ENCODE measurements at regions not wholly inside any gene's neighbourhood (a gene's known extent, or its start where the extent isn't known, plus 50 kb on each side); places are given as distances from the start of the nearest gene placed in this dataset.

GRCh38 chr2:176653479-176654443 lies 384.5 kb downstream of the MTX2 start:
- no peak for DNase-seq

DNA sequence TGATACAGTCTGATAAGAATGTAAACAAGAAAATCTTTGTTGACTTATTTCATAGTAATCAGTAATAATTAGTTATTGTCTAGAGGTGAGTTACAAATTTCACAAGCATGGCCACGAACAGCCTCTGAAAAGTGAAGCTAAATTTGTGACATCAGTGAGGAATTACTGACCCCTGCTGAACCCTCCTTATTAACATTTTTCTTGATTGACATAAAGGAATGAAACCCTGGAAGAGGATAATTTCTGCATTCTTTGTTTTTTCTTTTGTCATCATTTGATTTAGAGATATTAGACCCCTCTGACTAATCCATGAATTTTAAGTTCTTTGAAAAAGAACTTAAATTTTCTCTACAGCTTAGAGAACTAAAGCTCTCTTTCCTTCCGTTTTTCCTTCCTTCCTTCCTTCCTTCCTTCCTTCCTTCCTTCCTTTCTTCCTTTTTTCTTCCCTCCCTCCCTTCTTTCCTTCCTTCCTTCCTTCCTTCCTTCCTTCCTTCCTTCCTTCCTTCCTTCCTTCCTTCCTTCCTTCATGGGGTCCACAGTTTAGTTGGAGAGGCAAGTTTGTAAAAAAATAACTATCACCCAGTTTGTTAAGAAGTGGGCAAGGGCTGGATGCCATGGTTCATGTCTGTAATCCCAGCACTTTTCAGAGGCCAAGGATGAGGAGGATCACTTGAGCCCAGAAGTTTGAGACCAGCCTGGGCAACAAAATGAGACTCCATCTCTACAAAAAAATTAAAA lies 387.0 kb downstream of the MTX2 start:
- no peak for DNase-seq

GRCh38 chr2:176656776-176657140 lies 387.5 kb downstream of the MTX2 start:
- no peak for DNase-seq

GRCh38 chr2:176657393-176657792 lies 388.2 kb downstream of the MTX2 start:
- no peak for DNase-seq

GRCh38 chr2:176658708-176659107 lies 389.5 kb downstream of the MTX2 start:
- no peak for DNase-seq

DNA sequence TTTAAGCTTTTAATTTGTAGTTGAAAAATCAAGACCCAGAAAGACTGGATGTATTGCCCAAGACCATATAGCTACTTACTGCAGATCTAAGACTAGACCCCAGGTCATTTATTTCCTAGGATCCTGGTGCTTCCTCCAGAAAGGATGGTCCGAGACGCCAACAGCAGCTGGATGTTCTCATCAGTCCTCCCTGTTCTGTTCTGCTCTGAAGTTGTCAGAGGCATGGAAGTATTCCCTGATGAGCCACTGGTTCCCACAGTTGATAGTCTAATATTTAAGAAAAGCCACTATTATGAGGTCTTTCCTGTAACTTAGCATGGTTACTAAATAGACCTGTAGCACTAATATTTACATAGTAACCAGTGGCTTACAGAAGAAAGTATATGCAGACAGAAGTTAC lies 393.5 kb downstream of the MTX2 start:
- DNase-seq = no peak

- no peak for DNase-seq
These were observed 395.2 kb downstream of the MTX2 start for GRCh38 chr2:176664478-176664877.

- DNase-seq = no peak
These were observed 395.8 kb downstream of the MTX2 start for GRCh38 chr2:176665086-176665485.

DNA sequence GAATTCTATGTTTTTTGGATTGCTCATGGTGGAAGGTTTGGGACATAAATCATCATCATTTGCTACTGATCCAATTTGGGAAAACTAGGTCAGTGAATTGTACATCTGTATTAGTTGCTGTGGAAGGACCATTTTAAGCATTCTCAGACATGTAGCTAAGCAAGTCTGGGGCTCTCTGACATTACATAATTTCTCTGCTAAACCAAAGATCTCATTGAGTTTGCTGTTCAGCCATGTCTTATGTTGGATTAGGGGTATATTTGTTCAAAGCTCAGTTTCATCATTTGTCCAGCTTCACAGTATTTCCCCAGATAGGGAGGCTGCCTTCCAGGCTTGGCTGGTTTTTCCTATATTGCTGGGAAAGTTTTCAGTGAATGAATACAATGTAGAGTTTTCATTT lies 399.7 kb downstream of the MTX2 start:
- no peak for DNase-seq

DNA sequence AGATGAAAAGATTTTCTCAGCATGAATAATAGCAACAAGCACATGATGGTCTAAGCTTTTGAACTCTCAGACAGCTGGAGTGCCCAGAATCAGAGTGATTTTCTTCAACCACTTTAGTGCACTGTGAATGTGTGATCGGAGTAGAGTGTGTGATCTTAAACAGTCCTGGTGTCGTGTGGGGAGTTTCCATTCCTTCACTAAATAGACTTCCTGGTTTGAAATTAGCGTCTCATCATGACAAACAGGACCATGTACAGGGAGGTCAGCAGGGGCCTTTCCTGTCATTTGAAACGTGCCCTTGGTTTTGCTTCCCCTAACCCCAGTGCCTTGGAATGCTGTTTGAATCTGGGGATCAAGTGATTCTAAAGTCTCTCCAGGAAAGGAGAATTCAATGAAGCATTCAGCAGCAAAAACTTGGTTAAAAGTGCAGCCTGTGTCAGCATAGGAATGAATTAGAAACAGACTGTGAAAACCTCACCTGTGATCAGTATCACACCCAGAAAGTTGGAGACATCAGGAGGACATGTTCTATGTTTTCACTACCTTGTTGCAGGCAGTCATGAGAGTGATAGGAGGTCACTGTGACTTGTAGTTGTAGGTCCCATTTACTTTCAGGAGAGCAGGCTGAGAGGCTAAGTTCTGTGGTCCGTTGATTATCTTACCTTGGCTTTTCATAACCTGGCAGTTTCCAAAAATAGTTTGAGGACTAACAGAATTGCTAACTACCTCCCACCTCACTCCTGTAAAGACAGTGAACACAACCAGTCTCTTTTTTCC lies 400.3 kb downstream of the MTX2 start:
- DNase-seq = no peak

GRCh38 chr2:176675271-176675949 lies 406.2 kb downstream of the MTX2 start:
- no peak for DNase-seq

- DNase-seq = no peak
These were observed 408.6 kb downstream of the MTX2 start for GRCh38 chr2:176677746-176678265.

- DNase-seq = no peak
These were observed 409.3 kb downstream of the MTX2 start for GRCh38 chr2:176678571-176678970.

GRCh38 chr2:176679061-176679669 lies 409.9 kb downstream of the MTX2 start:
- DNase-seq = no peak

- no peak for DNase-seq
These were observed 411.8 kb downstream of the MTX2 start for GRCh38 chr2:176680916-176681516.

DNA sequence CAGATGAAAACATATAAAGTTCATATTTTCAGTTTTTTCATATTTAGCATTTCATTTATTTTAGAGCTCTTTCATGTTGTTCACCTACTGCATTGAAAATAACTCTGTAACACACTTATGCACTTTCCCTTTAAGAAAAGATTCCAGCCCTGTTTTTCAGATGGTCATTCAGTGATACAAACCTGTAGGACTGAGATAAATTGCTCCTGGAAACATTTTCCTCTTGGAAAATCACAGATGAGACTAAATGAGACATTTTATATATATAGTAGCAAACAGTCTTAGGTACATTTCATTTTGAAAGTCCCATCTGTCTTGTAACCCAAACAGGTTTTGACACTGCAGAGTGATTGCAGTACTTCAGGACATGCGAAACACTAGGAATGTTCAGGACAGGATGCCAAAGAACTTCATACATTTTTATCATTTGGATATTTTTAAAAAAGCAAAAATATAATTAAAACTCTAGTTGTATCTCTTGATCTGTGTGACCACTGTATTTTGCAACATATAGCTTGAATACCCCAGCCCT lies 412.4 kb downstream of the MTX2 start:
- DNase-seq = no peak

DNA sequence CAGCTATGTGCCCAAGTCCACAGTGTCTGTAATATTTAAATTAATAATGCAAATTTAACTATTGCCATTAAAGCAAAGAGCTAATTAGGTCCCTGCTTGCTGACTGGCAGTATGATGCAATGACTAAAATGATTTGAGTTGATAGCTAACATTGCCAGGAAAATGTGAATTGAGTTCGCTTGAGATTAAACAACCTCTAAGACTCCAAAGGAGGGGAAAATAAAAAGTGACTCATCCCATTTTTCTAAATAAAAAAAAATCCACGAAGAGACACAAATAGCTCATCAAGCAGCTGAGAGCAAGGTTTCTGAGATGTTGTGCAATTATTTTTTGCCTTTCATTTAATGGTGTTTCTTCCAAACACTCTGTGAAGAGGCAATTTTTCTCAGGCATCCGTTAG lies 413.0 kb downstream of the MTX2 start:
- no peak for DNase-seq

DNA sequence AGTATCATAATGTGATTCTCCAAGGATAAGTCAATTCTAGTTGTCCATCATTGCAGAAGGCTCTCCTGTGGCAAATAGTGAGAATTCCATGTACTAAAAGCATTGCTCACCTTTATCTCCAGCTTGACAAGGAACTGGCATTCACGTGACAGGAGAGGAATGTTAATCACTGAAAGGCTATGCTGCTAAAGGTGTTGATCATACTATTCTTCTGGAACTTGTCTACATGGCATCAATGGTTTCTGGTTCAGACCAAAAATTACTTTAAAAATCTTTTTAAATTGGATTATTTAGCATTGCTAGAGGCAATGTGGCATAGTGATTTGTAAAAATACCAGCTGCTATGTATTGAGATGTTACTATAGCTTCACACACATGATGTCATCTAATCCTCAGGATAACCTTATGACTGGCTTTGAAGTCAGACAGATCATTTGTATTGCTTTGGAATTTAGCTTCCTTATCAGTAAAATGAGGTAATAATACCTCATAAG lies 414.4 kb downstream of the MTX2 start:
- DNase-seq = no peak

DNA sequence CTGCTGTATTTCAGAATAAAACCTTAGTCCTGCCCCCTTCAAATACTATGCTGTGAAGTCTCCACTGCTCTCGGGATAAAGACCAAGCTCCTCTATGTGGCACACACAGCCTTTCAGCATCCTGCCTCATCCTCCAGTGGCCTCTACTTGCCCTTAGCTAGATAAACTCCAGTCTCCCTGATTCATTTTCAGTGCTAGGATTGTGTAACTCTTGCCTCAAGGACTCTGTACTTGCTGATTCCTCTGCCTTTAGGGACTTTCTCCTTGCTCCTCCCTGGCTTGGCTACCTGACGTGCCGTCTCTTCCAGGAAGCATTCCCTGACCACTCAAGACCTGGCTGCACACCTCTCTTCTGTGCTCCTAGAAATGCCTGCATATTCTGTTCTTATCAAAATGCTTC lies 416.7 kb downstream of the MTX2 start:
- no peak for DNase-seq

DNA sequence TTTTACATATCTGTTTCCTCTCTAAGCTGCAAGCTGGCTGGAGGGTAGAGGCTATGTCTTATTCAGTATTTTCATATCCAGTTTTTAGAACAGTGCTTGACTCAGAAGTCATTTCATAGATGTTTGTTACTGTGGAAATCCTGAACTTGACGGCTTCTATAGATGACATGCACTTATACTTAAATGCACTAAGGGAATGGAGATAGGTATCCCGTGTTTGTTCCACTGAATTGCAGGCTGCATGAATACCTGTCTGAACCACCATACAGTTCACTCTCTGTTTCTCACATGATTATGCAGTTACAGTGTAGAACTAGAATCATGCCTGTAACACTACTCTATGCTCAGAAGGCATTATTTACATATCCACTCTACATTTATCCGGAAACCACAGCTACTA lies 417.1 kb downstream of the MTX2 start:
- DNase-seq = no peak

GRCh38 chr2:176687342-176687741 lies 418.1 kb downstream of the MTX2 start:
- DNase-seq = no peak
